ENCODE measurements at regions not wholly inside any gene's neighbourhood (a gene's known extent, or its start where the extent isn't known, plus 50 kb on each side); places are given as distances from the start of the nearest gene placed in this dataset.

DNA sequence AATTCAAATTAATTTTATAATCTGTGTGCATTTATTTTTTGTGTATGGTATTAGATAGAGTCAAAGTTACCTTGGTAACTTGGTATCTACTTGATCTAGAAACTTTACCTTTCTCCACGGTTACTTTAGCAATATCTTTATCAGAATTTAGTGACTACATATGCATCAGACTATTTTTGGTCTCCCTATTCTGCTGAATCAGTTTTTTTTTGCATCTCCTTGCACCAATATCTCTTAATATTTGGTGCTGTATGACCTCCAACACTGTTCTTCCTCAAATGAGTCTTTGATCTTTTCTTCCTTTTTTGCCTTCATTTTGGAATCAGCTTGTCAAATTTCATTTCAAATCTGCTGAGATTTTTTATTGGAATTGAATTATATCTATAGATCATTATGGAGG, 828.2 kb upstream of the FOXG1 start:
- Mint-ChIP-seq H3K27ac (no peak overlapping the region), H3K27me3 (no peaks in the 10 kb centered on the region), H3K4me1 (ENCODE audit: low read depth) (no peaks in the 10 kb centered on the region), H3K36me3 (ENCODE audit: low read depth) (no peaks in the 10 kb centered on the region), H3K9me3 (peaks cover 26% of the 10 kb centered on the region), H3K4me3 (no peak overlapping the region)
- no peak for DNase-seq

DNA sequence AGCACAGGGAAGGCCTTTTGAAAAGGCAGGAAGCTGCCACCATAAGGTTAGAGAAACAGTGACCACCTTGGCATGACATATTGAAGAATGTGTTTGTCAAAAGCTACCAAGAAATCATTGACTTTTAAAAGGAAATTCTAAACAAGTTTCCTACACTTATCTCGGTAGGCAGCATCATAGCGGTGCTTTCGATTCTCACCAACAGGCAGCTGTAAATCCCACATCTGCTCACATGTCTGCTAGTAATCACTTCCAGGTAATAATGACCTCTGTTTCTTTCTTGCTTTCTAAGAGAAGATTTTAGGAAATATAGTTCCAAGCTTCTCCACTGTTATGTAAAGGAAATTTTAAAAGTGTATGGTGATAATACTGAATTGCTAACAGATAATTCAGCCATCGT, 821.1 kb upstream of the FOXG1 start:
- H3K27me3 Mint-ChIP-seq, result no peaks in the 10 kb centered on the region
- peaks cover 24% of the 10 kb centered on the region for H3K9me3 Mint-ChIP-seq
- H3K36me3 Mint-ChIP-seq (ENCODE audit: low read depth), result no peaks in the 10 kb centered on the region
- no peak overlapping the region for H3K27ac Mint-ChIP-seq
- H3K4me1 Mint-ChIP-seq (ENCODE audit: low read depth), result no peaks in the 10 kb centered on the region
- H3K4me3 Mint-ChIP-seq, result no peak overlapping the region
- DNase-seq, result no peak

DNA sequence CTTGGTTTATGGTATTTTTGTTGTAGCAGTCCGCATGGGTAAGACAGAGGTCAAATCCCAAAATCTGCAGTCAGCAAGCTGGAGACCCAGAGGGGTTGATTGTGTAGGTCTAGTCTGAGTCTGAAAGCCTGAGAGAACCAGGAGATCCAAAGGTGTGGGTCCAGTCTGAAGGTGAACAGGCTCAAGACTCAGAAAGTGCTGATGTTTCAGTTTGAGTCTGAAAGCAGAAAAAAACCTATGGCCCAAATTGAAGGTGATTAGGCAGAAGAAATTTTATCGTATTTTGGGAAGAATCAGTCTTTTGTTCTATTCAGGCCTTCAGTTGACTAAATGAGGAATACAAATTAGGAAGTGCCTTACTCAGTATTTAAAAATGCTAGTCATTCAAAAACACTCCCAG, 807.8 kb upstream of the FOXG1 start:
- Mint-ChIP-seq H3K4me3 (no peak overlapping the region), H3K27me3 (no peaks in the 10 kb centered on the region), H3K36me3 (ENCODE audit: low read depth) (no peaks in the 10 kb centered on the region), H3K27ac (no peak overlapping the region), H3K9me3 (peaks cover 16% of the 10 kb centered on the region), H3K4me1 (ENCODE audit: low read depth) (no peaks in the 10 kb centered on the region)
- DNase-seq, result no peak

DNA sequence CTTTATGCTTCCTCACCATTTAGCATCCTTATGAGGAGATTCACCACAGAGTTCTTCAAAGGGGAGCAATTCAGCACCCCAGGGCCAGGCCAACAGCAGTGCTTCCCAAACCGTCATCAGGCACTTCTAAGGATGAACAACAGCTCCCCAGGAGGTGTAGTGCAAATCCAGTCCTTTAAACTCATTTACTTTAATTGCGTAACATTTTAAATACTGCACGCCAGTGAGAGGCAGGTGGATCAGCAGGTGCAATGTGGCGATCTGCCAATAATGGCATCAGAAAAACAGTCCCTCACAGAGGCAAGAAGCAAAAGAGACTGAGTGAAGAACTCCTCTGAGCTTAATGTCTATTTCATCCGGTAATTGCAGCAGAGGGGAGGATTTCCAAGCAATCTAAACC, 770.9 kb upstream of the FOXG1 start:
- H3K4me3 Mint-ChIP-seq, result no peak overlapping the region
- H3K27ac Mint-ChIP-seq, result no peak overlapping the region
- no peaks in the 10 kb centered on the region for H3K36me3 Mint-ChIP-seq (ENCODE audit: low read depth)
- no peaks in the 10 kb centered on the region for H3K4me1 Mint-ChIP-seq (ENCODE audit: low read depth)
- H3K9me3 Mint-ChIP-seq, result peaks cover 20% of the 10 kb centered on the region
- H3K27me3 Mint-ChIP-seq, result no peaks in the 10 kb centered on the region
- DNase-seq, result no peak

DNA sequence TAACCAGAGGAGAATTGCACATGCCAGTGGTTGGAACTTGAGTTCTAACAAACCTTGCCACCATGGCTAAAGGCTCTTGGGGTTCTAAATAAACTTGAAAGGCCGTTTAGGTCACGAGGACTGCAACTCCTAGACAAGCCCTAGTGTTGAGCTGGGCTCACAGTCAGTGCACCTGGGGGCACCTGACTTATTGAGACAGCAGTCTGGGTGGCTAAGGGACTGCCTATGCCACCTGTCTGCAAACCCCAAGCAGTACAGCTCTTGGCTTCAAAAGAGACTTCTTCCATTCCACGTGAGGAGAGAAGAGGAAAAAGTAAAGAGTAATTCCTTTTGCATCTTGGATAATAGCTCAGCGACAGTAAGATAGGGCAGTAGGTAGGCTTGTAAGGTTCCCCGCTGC, 765.6 kb upstream of the FOXG1 start:
- no peak overlapping the region for H3K4me3 Mint-ChIP-seq
- no peaks in the 10 kb centered on the region for H3K36me3 Mint-ChIP-seq (ENCODE audit: low read depth)
- peaks cover 37% of the 10 kb centered on the region for H3K9me3 Mint-ChIP-seq
- H3K4me1 Mint-ChIP-seq (ENCODE audit: low read depth), result no peaks in the 10 kb centered on the region
- no peak for DNase-seq
- H3K27ac Mint-ChIP-seq, result no peak overlapping the region
- H3K27me3 Mint-ChIP-seq, result no peaks in the 10 kb centered on the region

DNA sequence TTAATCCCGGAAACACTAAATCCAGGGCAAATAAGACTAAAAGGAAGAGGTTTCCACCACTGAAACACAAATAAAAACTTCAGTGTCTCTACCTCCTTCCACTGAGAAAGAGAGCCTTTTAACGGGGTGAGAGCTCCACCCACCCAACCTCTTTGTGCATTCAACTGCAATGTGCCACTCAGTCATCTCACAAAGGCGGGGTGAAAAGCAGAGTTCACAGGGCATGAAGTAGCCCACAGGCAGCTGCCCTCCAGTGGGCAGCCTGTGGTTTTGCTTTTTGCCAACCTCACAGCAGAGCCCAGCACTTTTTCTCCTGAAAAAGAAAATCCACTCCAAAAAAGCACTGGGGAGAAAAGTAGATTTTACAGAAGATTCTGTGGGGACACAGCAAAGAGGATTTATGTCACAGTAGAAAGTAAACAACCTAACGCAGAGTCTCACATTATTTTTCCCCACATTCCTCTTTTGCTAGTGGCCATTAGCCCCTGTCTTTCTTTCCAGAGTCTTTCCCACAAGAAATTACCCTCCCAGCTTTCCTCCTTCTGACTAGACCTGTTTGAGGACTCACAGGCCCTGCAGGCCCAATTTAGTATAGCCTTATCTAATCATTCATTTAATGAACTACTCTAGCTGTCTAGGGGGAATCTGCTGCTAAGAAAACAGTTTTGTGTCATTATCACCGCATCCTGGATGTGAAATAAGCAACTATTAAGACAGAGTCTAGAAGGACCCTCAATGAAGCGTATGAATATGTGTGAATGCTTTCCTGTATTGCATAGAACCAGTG, 753.8 kb upstream of the FOXG1 start:
- Mint-ChIP-seq H3K27me3 (no peaks in the 10 kb centered on the region), H3K4me1 (ENCODE audit: low read depth) (no peaks in the 10 kb centered on the region), H3K4me3 (no peak overlapping the region), H3K27ac (no peak overlapping the region), H3K9me3 (peaks cover 21% of the 10 kb centered on the region), H3K36me3 (ENCODE audit: low read depth) (no peaks in the 10 kb centered on the region)
- no peak for DNase-seq

DNA sequence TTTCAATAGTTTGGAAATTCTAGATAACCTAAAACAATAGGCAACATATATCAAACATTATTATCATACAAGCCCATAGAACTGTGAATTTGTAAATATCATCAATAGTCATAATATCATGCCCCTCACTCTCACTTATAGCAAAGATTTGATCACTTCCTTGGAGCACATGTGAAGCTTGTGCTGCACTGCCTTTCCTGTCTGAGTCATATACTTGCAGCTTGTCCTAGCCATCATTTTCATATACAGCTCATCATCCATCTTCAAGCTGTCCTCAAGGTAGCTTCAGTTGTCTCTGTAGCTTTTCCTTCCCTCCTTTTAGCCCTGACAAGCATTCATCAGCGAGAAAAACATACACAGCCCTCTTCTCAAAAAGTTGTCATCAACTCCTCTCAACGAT, 746.5 kb upstream of the FOXG1 start:
- no peak for DNase-seq
- H3K4me1 Mint-ChIP-seq (ENCODE audit: low read depth), result no peaks in the 10 kb centered on the region
- no peaks in the 10 kb centered on the region for H3K36me3 Mint-ChIP-seq (ENCODE audit: low read depth)
- peaks cover 23% of the 10 kb centered on the region for H3K9me3 Mint-ChIP-seq
- no peaks in the 10 kb centered on the region for H3K27me3 Mint-ChIP-seq
- H3K4me3 Mint-ChIP-seq, result no peak overlapping the region
- H3K27ac Mint-ChIP-seq, result no peak overlapping the region

DNA sequence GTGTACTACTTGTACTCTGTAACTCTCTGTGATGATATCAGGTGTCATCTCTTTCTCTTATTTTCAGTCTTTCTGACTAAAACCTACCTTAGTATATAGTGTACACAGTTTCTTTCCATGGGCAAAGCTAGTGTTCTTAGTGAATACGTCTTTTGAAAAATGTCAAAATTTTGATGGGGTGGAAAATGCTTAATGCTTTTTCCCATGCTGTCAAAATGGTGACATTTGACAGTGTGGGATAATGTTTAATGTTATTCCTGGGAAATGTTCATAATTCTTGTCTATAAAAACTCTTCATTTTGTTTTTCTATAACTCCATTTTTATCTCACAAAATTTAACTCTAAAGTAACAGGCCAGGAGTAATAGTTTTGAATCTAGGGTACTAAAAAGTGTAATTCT, 742.7 kb upstream of the FOXG1 start:
- H3K36me3 Mint-ChIP-seq (ENCODE audit: low read depth), result no peaks in the 10 kb centered on the region
- no peak overlapping the region for H3K4me3 Mint-ChIP-seq
- peaks cover 28% of the 10 kb centered on the region for H3K9me3 Mint-ChIP-seq
- H3K27ac Mint-ChIP-seq, result no peak overlapping the region
- no peaks in the 10 kb centered on the region for H3K4me1 Mint-ChIP-seq (ENCODE audit: low read depth)
- DNase-seq, result no peak
- no peaks in the 10 kb centered on the region for H3K27me3 Mint-ChIP-seq

DNA sequence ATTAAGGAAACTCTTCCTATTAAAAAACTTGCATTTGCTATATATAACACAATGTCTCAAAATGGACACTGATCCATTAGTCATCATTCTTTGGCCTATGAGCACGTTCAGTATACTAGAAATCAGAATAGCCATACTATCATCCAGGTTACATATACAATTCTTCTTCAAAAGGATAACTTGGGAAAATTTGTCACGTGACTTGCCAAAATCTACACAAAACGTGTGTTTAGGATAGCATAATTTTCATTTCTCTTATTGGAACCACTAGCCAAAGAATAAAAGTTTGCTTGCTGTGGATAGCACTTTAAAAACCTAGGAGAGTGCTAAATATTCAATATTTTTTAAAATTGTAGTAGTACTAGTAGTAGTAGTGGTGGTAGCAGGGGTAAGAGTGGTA, 714.3 kb upstream of the FOXG1 start:
- Mint-ChIP-seq H3K9me3 (peaks cover 33% of the 10 kb centered on the region), H3K27me3 (no peaks in the 10 kb centered on the region), H3K36me3 (ENCODE audit: low read depth) (no peaks in the 10 kb centered on the region), H3K27ac (no peak overlapping the region), H3K4me1 (ENCODE audit: low read depth) (no peaks in the 10 kb centered on the region), H3K4me3 (no peak overlapping the region)
- no peak for DNase-seq

DNA sequence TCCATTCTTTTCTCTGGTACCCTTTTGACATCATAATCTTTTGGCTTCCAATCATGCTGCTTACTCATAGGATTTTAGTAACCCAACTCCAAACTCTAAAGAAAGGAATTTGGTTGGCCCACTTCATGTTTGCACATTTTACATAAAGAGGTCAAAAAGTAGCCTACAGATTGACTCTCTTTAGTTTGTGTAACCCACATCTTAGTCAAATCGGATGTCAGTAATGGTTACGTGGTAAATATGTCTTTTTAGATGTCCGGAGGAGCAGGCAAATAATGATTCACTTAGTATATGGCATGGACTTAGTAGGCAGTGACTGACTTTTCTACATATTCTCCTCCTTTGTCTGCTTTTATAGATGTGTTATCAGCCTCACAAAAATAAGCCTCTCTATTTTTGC, 711.6 kb upstream of the FOXG1 start:
- Mint-ChIP-seq H3K4me1 (ENCODE audit: low read depth) (peaks cover 3% of the 10 kb centered on the region), H3K27me3 (no peaks in the 10 kb centered on the region), H3K4me3 (no peak overlapping the region), H3K9me3 (peaks cover 36% of the 10 kb centered on the region), H3K27ac (no peak overlapping the region), H3K36me3 (ENCODE audit: low read depth) (no peaks in the 10 kb centered on the region)
- DNase-seq, result no peak

DNA sequence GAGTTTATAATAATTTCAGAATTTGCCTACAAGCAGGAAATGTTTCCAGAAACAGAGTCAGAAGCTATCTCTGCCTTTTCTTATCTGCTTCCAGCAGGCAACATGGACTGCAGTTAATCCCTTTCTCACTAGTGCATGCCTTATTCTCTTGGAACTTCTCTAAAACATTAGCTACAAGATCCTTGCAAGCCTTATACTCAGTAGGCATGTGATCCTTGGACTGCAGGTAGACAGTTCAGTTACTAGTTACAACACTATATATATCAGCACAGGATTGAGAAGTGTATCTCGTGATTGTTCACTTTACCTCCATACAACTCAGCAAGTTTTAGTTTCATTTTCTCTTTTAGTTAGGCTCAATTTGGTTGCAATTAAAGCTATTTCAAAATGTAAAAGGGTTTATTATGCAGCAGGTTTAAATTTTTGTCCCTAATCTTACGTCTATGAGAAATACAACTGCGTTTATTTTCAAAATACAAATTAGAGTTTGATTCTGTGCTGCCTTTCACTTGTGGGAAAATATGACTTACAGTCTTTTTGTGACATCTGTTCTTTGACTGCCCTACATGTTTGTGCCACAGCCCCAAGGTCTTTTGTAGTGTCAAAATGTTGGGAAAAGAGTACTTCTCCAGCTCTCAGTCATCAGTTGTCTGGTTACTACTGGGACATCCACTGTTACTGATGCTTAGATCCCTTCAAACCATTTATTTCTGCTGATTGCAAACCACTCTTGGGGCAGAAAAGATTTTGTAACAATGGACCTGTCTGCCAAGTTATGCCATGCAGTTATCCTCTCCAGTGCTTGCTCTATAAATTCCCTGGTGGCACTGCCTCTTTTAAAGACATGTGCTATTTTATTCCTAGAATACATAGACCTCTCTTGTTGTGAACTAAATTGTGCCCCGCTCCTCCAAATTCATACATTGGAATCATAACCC, 709.0 kb upstream of the FOXG1 start:
- H3K27me3 Mint-ChIP-seq, result no peaks in the 10 kb centered on the region
- peaks cover 40% of the 10 kb centered on the region for H3K9me3 Mint-ChIP-seq
- H3K36me3 Mint-ChIP-seq (ENCODE audit: low read depth), result no peaks in the 10 kb centered on the region
- H3K4me1 Mint-ChIP-seq (ENCODE audit: low read depth), result peaks cover 3% of the 10 kb centered on the region
- H3K27ac Mint-ChIP-seq, result no peak overlapping the region
- H3K4me3 Mint-ChIP-seq, result no peak overlapping the region
- DNase-seq, result no peak

DNA sequence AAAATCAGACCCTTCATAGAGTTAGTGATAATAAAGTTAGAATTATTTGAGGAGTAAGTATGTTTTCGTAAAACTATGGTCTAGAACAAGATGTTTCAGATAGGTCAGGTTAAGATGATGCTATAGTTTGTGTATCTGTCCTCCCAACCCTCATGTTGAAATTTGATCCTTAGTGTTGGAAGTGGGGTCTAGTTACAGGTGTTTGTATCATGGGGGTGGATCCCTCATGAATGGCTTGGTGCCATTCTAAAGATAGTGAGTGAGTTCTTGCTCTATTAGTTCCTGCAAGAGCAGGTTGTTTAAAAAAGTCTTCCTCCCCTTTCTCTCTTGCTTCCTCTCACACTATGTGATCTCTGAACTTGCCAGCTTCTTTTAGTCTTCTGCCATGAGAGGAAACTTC, 707.3 kb upstream of the FOXG1 start:
- Mint-ChIP-seq H3K27ac (no peak overlapping the region), H3K27me3 (no peaks in the 10 kb centered on the region), H3K4me3 (no peak overlapping the region), H3K9me3 (peaks cover 42% of the 10 kb centered on the region), H3K36me3 (ENCODE audit: low read depth) (no peaks in the 10 kb centered on the region), H3K4me1 (ENCODE audit: low read depth) (peaks cover 3% of the 10 kb centered on the region)
- DNase-seq, result no peak

DNA sequence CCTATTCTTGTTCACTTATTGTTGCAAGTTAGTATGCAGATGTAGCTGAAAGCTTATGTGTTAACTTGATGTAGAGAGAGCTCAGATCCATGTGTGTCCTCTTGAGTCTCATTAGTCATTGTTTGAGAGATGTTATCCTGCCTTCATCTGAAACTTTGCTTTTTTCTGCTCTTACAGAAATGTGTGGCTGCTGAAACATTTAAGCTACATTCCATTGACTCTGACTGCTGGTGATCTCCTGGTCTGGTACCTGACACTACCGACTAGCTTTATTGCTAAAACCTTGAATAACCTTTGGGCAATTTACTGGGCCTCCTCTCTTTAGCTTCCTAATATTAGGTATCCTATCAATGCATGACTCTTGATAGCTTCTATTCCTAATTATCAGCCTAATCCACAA, 705.6 kb upstream of the FOXG1 start:
- Mint-ChIP-seq H3K36me3 (ENCODE audit: low read depth) (no peaks in the 10 kb centered on the region), H3K9me3 (peaks cover 37% of the 10 kb centered on the region), H3K27ac (no peak overlapping the region), H3K4me1 (ENCODE audit: low read depth) (peaks cover 3% of the 10 kb centered on the region), H3K27me3 (no peaks in the 10 kb centered on the region), H3K4me3 (no peak overlapping the region)
- DNase-seq, result no peak

DNA sequence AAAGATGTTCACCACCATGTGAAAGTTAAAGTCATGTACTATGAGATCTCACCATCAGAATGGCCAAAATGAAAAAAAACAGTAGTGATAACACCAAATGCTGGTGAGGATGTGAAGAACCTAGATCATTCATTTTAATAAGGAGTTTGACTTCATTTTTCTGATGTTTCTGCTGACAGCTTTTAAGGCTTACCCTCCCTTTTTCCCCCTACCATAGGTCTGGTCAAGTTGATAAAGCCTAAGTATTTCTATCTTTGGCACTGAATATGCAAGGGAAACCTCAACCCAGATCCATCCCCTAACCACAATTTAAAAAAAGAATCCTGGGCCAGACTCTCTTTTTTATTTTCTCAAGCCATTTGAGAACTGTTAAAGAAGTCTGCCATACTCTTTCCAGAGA, 689.6 kb upstream of the FOXG1 start:
- H3K9me3 Mint-ChIP-seq, result peaks cover 27% of the 10 kb centered on the region

DNA sequence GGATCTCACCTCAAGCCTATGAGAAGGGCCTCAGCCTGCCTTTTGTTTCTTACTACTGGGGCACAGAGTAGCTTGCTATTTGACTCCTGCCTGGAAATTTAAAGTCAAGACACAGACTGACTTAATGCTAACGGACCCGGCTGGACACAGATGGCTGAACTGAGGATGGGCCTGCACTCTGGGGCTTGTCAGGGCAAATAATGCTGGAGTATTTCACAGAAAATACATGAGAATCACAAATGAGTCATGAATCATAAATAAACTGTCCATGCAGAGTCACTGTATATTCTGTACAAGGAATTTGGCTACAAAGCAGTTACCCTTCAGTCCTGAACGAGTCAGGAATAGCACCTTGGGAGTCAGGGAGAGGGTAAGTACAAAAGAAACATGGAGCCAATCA, 683.2 kb upstream of the FOXG1 start:
- Mint-ChIP-seq H3K27me3 (no peaks in the 10 kb centered on the region), H3K36me3 (ENCODE audit: low read depth) (no peaks in the 10 kb centered on the region), H3K4me1 (ENCODE audit: low read depth) (no peaks in the 10 kb centered on the region), H3K27ac (no peak overlapping the region), H3K9me3 (peaks cover 20% of the 10 kb centered on the region), H3K4me3 (no peak overlapping the region)
- DNase-seq, result no peak

More for the DNA sequence above, 689.6 kb upstream of the FOXG1 start:
- Mint-ChIP-seq H3K36me3 (ENCODE audit: low read depth) (no peaks in the 10 kb centered on the region), H3K4me3 (no peak overlapping the region), H3K27me3 (no peaks in the 10 kb centered on the region), H3K4me1 (ENCODE audit: low read depth) (no peaks in the 10 kb centered on the region), H3K27ac (no peak overlapping the region)
- DNase-seq, result no peak

All from activated T-cell treated with anti-CD3 and anti-CD28 coated beads, Interleukin-2, amount 50 U/mL, for 24 hours (primary cell).